HepG2 (cell line): ENCODE measurements at regions not wholly inside any gene's neighbourhood (a gene's known extent, or its start where the extent isn't known, plus 50 kb on each side); places are given as distances from the start of the nearest gene placed in this dataset.
"Not testable (repeated sequence)": the region's sequence is repeated elsewhere in the genome, so short reads cannot be mapped to it uniquely, and the experiment has no call there.

ENCODE experiments used
- ATAC-seq: fragments of 200-7000 bp; cut with Tn5 transposase; 3 replicates; pipeline ENCODE4 v1.9.1; 2020; ENCODE audit warnings: mild to moderate bottlenecking, moderate library complexity
- BruUV-seq: library from RNA; stranded (reverse); fragments of 400-500 nt; replicated peaks from 2 replicates; lab custom pipeline; 2021; lab: Mats Ljungman, UMichigan
- CTCF ChIA-PET: fragments of 300-600 bp; formaldehyde crosslinking; extraction: SDS; loops from one replicate; lab custom pipeline; 2021; ENCODE audit warnings: low total read pairs, inconsistent platforms, low intra/inter-chr PET ratio; lab: Yijun Ruan, JAX
- POLR2A ChIA-PET: fragments of 350-600 bp; sonication (Branson Sonifier 250); formaldehyde crosslinking; loops from one replicate; lab custom pipeline; 2020; ENCODE audit warnings: antibody characterized with exemption, inconsistent platforms; lab: Yijun Ruan, JAX
- DNase-seq: peaks from one replicate; pipeline ENCODE4 v3.0.0-alpha.2; 2015; ENCODE audit warnings: low spot score
- FAIRE-seq: peaks from 3 replicates; lab custom pipeline; 2011; peaks lifted over from hg19 to GRCh38; lab: Jason Lieb, UNC
- H2AFZ ChIP-seq: one replicate; pipeline ENCODE4 v1.6.1; 2011; ENCODE audit warnings: low read length, inconsistent platforms
- H3K27ac ChIP-seq: fragments of 300-600 bp; 3 replicates; pipeline ENCODE4 v1.8.0; 2011; ENCODE audit warnings: mixed run types, mild to moderate bottlenecking, mixed read lengths, low read length, inconsistent platforms; ENCODE audit not compliant: insufficient read depth; ENCODE audit errors: extremely low read length
- H3K27me3 ChIP-seq, 2 experiments: fragments of 200-600 bp in 1 of 2; 2 replicates in 1 of 2; 3 replicates in 1 of 2; pipeline versions ENCODE4 v1.6.0 to v1.8.0; 2011; ENCODE audit warnings: low read length in 2 of 2, mild to moderate bottlenecking in 2 of 2, moderate library complexity in 2 of 2, inconsistent platforms in 1 of 2; ENCODE audit not compliant: insufficient read depth in 2 of 2, control insufficient read depth in 1 of 2
- H3K36me3 ChIP-seq, 2 experiments: fragments of 200-600 bp in 1 of 2; replicated peaks in 1 of 2; 2 replicates in 1 of 2; 3 replicates in 1 of 2; pipeline versions ENCODE4 v1.5.1 to v1.8.0; 2011; ENCODE audit warnings: low read length in 2 of 2, inconsistent platforms in 1 of 2; ENCODE audit not compliant: insufficient read depth in 2 of 2, control insufficient read depth in 1 of 2
- H3K4me1 ChIP-seq: 2 replicates; pipeline ENCODE4 v1.5.1; 2012; ENCODE audit warnings: low read length, inconsistent platforms; ENCODE audit not compliant: insufficient read depth
- H3K4me2 ChIP-seq: 2 replicates; pipeline ENCODE4 v1.6.0; 2011; ENCODE audit warnings: low read depth, low read length, inconsistent platforms
- H3K4me3 ChIP-seq, 3 experiments: fragments of 200-600 bp in 1 of 3; sonication (generic), shearing (Covaris generic) in 1 of 3; replicated peaks in 1 of 3; 2 replicates each; pipeline ENCODE4 v1.5.1; 2011 to 2016; ENCODE audit warnings: low read length in 3 of 3, inconsistent platforms in 2 of 3, low read depth in 2 of 3, mild to moderate bottlenecking in 2 of 3, control low read depth in 1 of 3, mixed read lengths in 1 of 3; ENCODE audit not compliant: insufficient read depth in 1 of 3
- H3K79me2 ChIP-seq: one replicate; pipeline ENCODE4 v1.6.1; 2011; ENCODE audit warnings: low read length, inconsistent platforms; ENCODE audit not compliant: insufficient read depth
- H3K9ac ChIP-seq: 2 replicates; pipeline ENCODE4 v1.6.0; 2011; ENCODE audit warnings: mild to moderate bottlenecking, low read depth, low read length, inconsistent platforms; ENCODE audit not compliant: insufficient read depth
- H3K9me3 ChIP-seq: 2 replicates; pipeline ENCODE4 v1.5.1; 2012; ENCODE audit warnings: mild to moderate bottlenecking, low read length
- H4K20me1 ChIP-seq: 2 replicates; pipeline ENCODE4 v1.6.0; 2011; ENCODE audit warnings: inconsistent platforms, mild to moderate bottlenecking, low read length, moderate library complexity; ENCODE audit not compliant: insufficient read depth
- CENPT ChIP-seq: sonication (generic); formaldehyde crosslinking; IDR thresholded peaks from 2 replicates; pipeline ENCODE4 v1.8.0; 2022; ENCODE audit warnings: low read depth, mild to moderate bottlenecking, moderate library complexity, missing genetic modification reagents
- SAFB2 ChIP-seq: sonication (generic); formaldehyde crosslinking; IDR thresholded peaks from 2 replicates; pipeline ENCODE4 v1.5.1; 2020; ENCODE audit warnings: missing genetic modification reagents, low read depth, mild to moderate bottlenecking, borderline replicate concordance
- SKI ChIP-seq: fragments of 450-650 bp; IDR thresholded peaks from one replicate; pipeline ENCODE4 v1.6.1; 2018; ENCODE audit warnings: mild to moderate bottlenecking; ENCODE audit not compliant: partially characterized antibody
- SSRP1 ChIP-seq: IDR thresholded peaks from 2 replicates; pipeline ENCODE4 v1.6.1; 2016; ENCODE audit warnings: control low read depth
- ZKSCAN8 ChIP-seq: IDR thresholded peaks from 2 replicates; pipeline ENCODE4 v1.6.1; 2016; ENCODE audit warnings: borderline replicate concordance, missing genetic modification reagents, missing compliant biosample characterization
- ZNF234 ChIP-seq: sonication (generic); formaldehyde crosslinking; conservative IDR thresholded peaks from 2 replicates; pipeline ENCODE4 v1.5.1; 2020; ENCODE audit warnings: mild to moderate bottlenecking, missing genetic modification reagents
- ZNF441 ChIP-seq: sonication (generic); formaldehyde crosslinking; IDR thresholded peaks from 2 replicates; pipeline ENCODE4 v1.7.0; 2021; ENCODE audit warnings: missing genetic modification reagents, borderline replicate concordance
- ZNF570 ChIP-seq: sonication (generic); formaldehyde crosslinking; IDR thresholded peaks from 2 replicates; pipeline ENCODE4 v1.4.0; 2020; ENCODE audit warnings: mild to moderate bottlenecking, missing genetic modification reagents, borderline replicate concordance
- ZNF576 ChIP-seq: sonication (generic); formaldehyde crosslinking; IDR thresholded peaks from 2 replicates; pipeline ENCODE4 v1.4.0; 2020; ENCODE audit warnings: mild to moderate bottlenecking, missing genetic modification reagents
- ZNF607 ChIP-seq: sonication (generic); formaldehyde crosslinking; IDR thresholded peaks from 2 replicates; pipeline ENCODE4 v1.5.1; 2020; ENCODE audit warnings: missing genetic modification reagents, mild to moderate bottlenecking, borderline replicate concordance
- ZNF772 ChIP-seq: sonication (generic); formaldehyde crosslinking; IDR thresholded peaks from 2 replicates; pipeline ENCODE4 v1.5.0; 2020; ENCODE audit warnings: mild to moderate bottlenecking, missing genetic modification reagents
- ZNF780A ChIP-seq: sonication (generic); formaldehyde crosslinking; IDR thresholded peaks from 2 replicates; pipeline ENCODE4 v1.8.0; 2022; ENCODE audit warnings: mild to moderate bottlenecking, missing genetic modification reagents, moderate library complexity
- WGBS: methylation state at CpG from one replicate; pipeline ENCODE4 v1.1.6; 2017; ENCODE audit warnings: low lambda C conversion rate; 5-methylcytosine and 5-hydroxymethylcytosine counted together
- in situ Hi-C: cut with HindIII; loops from 2 replicates; pipeline ENCODE4 v1.10.0; 2017; ENCODE audit warnings: low pct_unique_long_range_greater_than_20kb; ENCODE audit not compliant: extremely low pct_ligation_motif_present
- intact Hi-C: fragments of 100-400 bp; cut with micrococcal nuclease; formaldehyde crosslinking; loops from one replicate; pipeline ENCODE4 v1.10.0; 2022; ENCODE audit not compliant: unreplicated experiment
- TF ChIP-seq, protein P1 (sequence below): sonication (generic); formaldehyde crosslinking; IDR thresholded peaks from 2 replicates; pipeline ENCODE4 v1.4.0; 2020; ENCODE audit warnings: missing genetic modification reagents
- TF ChIP-seq, protein P2 (sequence below): fragments of 450-650 bp; IDR thresholded peaks from 2 replicates; pipeline ENCODE4 v1.6.1; 2017; ENCODE audit warnings: mild to moderate bottlenecking

DNA sequence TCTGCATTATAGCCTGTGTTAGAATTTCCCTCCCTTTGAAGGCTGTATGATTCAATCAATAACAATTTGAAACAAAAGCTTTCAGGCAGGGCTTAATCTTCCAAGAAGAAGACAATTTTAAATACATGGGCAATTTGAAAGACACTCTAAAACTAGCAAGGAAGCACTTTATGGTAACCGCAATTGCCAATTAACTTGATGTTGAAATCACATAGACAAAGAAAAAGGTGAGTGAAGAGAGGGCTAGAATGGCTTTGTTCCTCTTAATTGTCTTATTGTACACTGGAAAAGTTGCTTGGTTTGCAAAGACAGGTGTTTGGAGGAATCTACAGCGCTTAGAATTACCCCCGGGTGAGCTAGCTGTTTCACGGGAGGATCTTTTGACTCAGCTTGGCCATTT is 74.4 kb upstream of the PRKX start (continued):
- TF ChIP-seq, protein P1, sequence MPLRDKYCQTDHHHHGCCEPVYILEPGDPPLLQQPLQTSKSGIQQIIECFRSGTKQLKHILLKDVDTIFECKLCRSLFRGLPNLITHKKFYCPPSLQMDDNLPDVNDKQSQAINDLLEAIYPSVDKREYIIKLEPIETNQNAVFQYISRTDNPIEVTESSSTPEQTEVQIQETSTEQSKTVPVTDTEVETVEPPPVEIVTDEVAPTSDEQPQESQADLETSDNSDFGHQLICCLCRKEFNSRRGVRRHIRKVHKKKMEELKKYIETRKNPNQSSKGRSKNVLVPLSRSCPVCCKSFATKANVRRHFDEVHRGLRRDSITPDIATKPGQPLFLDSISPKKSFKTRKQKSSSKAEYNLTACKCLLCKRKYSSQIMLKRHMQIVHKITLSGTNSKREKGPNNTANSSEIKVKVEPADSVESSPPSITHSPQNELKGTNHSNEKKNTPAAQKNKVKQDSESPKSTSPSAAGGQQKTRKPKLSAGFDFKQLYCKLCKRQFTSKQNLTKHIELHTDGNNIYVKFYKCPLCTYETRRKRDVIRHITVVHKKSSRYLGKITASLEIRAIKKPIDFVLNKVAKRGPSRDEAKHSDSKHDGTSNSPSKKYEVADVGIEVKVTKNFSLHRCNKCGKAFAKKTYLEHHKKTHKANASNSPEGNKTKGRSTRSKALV, result no peak
- TF ChIP-seq ZKSCAN8 (CRISPR knock-in tag) (no peak), CENPT (no peak)

DNA sequence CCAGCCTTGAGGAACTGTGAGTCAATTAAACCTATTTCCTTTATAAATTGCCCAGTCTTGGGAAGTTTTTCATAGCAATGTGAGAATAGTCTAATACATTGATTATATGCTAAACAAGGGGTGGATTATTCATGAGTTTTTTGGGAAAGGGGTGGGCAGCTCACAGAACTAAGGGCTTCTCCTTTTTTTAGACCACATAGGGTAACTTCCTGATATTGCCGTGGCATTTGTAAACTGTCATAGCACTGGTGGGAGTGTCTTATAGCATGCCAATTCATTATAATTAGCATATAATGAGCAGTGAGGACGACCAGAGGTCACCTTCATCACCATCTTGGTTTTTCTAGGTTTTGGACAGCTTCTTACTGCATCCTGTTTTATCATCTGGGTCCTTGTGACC is 72.4 kb upstream of the PRKX start:
- H3K4me2 ChIP-seq, H3K4me1 ChIP-seq, H3K36me3 ChIP-seq, H2AFZ ChIP-seq, in situ Hi-C loops, CTCF ChIA-PET, POLR2A ChIA-PET, FAIRE-seq, H3K9me3 ChIP-seq, H3K4me3 ChIP-seq, H3K27me3 ChIP-seq, intact Hi-C loops, H4K20me1 ChIP-seq, H3K9ac ChIP-seq, DNase-seq, H3K27ac ChIP-seq, ATAC-seq, BruUV-seq, H3K79me2 ChIP-seq: not testable (repeated sequence)
- WGBS, result 0% methylated on average over 2 of the region's 2 CpGs

- H3K4me2 ChIP-seq, result no peak overlapping the region
- no peak overlapping the region for H2AFZ ChIP-seq
- ChIA-PET POLR2A (no interaction called here), CTCF (no interaction called here)
- no peaks in the 10 kb centered on the region for H3K36me3 ChIP-seq
- no peak overlapping the region for H3K4me3 ChIP-seq
- DNase-seq, result no peak
- H3K27ac ChIP-seq, result no peak overlapping the region
- no peak for FAIRE-seq
- H3K9ac ChIP-seq, result no peak overlapping the region
- no peaks in the 10 kb centered on the region for H3K27me3 ChIP-seq
- H3K4me1 ChIP-seq, result no peaks in the 10 kb centered on the region
- intact Hi-C loops (no loop called here), in situ Hi-C loops (no loop called here)
- 0% methylated on average over 1 of the region's 1 CpG for WGBS
- H3K9me3 ChIP-seq, result no peaks in the 10 kb centered on the region
- H4K20me1 ChIP-seq, result no peaks in the 10 kb centered on the region
- H3K79me2 ChIP-seq, result no peaks in the 10 kb centered on the region
- ATAC-seq, result no peak
- BruUV-seq, result no TSS peak
- TF ChIP-seq ZNF607 (no peak), ZNF234 (CRISPR knock-in tag) (no peak), ZNF780A (no peak), ZNF576 (CRISPR knock-in tag) (no peak), SSRP1 (CRISPR knock-in tag) (no peak), ZNF570 (CRISPR knock-in tag) (no peak), SKI (no peak), SAFB2 (CRISPR knock-in tag) (no peak), ZNF772 (CRISPR knock-in tag) (no peak), ZNF441 (no peak)
- TF ChIP-seq, protein P2, sequence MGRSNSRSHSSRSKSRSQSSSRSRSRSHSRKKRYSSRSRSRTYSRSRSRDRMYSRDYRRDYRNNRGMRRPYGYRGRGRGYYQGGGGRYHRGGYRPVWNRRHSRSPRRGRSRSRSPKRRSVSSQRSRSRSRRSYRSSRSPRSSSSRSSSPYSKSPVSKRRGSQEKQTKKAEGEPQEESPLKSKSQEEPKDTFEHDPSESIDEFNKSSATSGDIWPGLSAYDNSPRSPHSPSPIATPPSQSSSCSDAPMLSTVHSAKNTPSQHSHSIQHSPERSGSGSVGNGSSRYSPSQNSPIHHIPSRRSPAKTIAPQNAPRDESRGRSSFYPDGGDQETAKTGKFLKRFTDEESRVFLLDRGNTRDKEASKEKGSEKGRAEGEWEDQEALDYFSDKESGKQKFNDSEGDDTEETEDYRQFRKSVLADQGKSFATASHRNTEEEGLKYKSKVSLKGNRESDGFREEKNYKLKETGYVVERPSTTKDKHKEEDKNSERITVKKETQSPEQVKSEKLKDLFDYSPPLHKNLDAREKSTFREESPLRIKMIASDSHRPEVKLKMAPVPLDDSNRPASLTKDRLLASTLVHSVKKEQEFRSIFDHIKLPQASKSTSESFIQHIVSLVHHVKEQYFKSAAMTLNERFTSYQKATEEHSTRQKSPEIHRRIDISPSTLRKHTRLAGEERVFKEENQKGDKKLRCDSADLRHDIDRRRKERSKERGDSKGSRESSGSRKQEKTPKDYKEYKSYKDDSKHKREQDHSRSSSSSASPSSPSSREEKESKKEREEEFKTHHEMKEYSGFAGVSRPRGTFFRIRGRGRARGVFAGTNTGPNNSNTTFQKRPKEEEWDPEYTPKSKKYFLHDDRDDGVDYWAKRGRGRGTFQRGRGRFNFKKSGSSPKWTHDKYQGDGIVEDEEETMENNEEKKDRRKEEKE, result no peak
These were observed 67.1 kb upstream of the PRKX start for GRCh38 chrX:3780564-3780963.
